ENCODE measurements at regions not wholly inside any gene's neighbourhood (a gene's known extent, or its start where the extent isn't known, plus 50 kb on each side); places are given as distances from the start of the nearest gene placed in this dataset.

- H3K27me3 Mint-ChIP-seq (ENCODE audit: low read depth): peaks cover 11% of the 10 kb centered on the region
- TF ChIP-seq, protein P1, sequence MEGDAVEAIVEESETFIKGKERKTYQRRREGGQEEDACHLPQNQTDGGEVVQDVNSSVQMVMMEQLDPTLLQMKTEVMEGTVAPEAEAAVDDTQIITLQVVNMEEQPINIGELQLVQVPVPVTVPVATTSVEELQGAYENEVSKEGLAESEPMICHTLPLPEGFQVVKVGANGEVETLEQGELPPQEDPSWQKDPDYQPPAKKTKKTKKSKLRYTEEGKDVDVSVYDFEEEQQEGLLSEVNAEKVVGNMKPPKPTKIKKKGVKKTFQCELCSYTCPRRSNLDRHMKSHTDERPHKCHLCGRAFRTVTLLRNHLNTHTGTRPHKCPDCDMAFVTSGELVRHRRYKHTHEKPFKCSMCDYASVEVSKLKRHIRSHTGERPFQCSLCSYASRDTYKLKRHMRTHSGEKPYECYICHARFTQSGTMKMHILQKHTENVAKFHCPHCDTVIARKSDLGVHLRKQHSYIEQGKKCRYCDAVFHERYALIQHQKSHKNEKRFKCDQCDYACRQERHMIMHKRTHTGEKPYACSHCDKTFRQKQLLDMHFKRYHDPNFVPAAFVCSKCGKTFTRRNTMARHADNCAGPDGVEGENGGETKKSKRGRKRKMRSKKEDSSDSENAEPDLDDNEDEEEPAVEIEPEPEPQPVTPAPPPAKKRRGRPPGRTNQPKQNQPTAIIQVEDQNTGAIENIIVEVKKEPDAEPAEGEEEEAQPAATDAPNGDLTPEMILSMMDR (IDR thresholded peaks at IDR 0.05): no peak
- no peaks in the 10 kb centered on the region for H3K36me3 Mint-ChIP-seq (ENCODE audit: low read depth)
- no peak overlapping the region for H3K27ac Mint-ChIP-seq (ENCODE audit: unreplicated experiment)
- peaks cover 14% of the 10 kb centered on the region for H3K9me3 Mint-ChIP-seq (ENCODE audit: low read depth)
- no peaks in the 10 kb centered on the region for H3K4me1 Mint-ChIP-seq (ENCODE audit: low read depth)
- no peak for DNase-seq (ENCODE audit: low spot score)
- no peak overlapping the region for H3K4me3 Mint-ChIP-seq (ENCODE audit: unreplicated experiment)
Observed at GRCh38 chr4:142952821-142953580, 106.9 kb upstream of the INPP4B start.

- peaks cover 13% of the 10 kb centered on the region for H3K27me3 Mint-ChIP-seq (ENCODE audit: low read depth)
- TF ChIP-seq, protein P1 (IDR thresholded peaks at IDR 0.05): no peak
- peaks cover 10% of the 10 kb centered on the region for H3K9me3 Mint-ChIP-seq (ENCODE audit: low read depth)
- H3K4me3 Mint-ChIP-seq (ENCODE audit: unreplicated experiment): no peak overlapping the region
- H3K27ac Mint-ChIP-seq (ENCODE audit: unreplicated experiment): no peak overlapping the region
- H3K4me1 Mint-ChIP-seq (ENCODE audit: low read depth): no peaks in the 10 kb centered on the region
- peak; percentile 90 for DNase-seq (ENCODE audit: low spot score)
- H3K36me3 Mint-ChIP-seq (ENCODE audit: low read depth): no peaks in the 10 kb centered on the region
Observed at GRCh38 chr4:142954415-142954814, 108.3 kb upstream of the INPP4B start.

DNA sequence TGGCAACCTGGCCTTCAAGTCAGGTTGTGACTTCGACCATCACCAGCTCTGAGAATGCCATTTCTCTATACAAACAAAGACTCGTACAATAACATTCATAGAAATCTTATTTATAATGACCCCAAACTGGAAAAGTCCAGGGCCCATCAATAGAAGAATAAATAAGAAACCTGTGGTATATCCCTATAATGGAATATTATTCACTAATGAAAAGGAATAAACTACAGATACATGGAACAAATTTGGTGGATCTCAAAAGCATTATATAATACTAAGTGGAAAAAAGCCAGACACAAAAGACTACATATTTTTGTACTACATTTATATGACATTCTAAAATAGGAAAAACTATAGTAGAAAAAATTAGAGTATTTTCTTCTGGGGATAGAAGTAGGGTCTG, 109.4 kb upstream of the INPP4B start:
- Mint-ChIP-seq H3K27ac (ENCODE audit: unreplicated experiment) (no peak overlapping the region), H3K9me3 (ENCODE audit: low read depth) (peaks cover 10% of the 10 kb centered on the region), H3K36me3 (ENCODE audit: low read depth) (no peaks in the 10 kb centered on the region), H3K4me1 (ENCODE audit: low read depth) (peaks cover 4% of the 10 kb centered on the region), H3K27me3 (ENCODE audit: low read depth) (peaks cover 10% of the 10 kb centered on the region), H3K4me3 (ENCODE audit: unreplicated experiment) (no peak overlapping the region)
- TF ChIP-seq, protein P1 (IDR thresholded peaks at IDR 0.05): no peak
- no peak for DNase-seq (ENCODE audit: low spot score)

DNA sequence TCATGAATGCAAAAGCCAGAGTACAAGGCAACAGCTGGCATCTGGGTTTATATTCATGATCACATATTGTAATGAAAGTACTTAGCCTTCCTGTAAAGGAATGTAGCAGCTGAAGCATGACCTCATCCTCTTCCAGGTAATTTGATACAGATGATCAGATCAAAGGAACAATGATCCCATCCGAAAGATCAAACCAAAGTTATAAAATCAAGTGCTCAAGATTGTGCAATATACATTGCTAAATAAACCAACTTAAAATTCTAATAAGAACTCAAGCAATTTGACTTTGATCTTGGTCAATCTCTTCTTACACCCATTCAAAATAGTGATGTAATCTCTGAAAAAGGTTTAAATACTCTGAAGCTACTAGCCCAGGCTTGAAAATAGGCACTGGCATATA, 113.1 kb upstream of the INPP4B start:
- peaks cover 11% of the 10 kb centered on the region for H3K4me1 Mint-ChIP-seq (ENCODE audit: low read depth)
- DNase-seq (ENCODE audit: low spot score): no peak
- TF ChIP-seq, protein P1 (IDR thresholded peaks at IDR 0.05): no peak
- H3K27ac Mint-ChIP-seq (ENCODE audit: unreplicated experiment): no peak overlapping the region
- peaks cover 14% of the 10 kb centered on the region for H3K27me3 Mint-ChIP-seq (ENCODE audit: low read depth)
- H3K4me3 Mint-ChIP-seq (ENCODE audit: unreplicated experiment): no peak overlapping the region
- peaks cover 10% of the 10 kb centered on the region for H3K9me3 Mint-ChIP-seq (ENCODE audit: low read depth)
- H3K36me3 Mint-ChIP-seq (ENCODE audit: low read depth): no peaks in the 10 kb centered on the region

- TF ChIP-seq, protein P1 (IDR thresholded peaks at IDR 0.05): no peak
- Mint-ChIP-seq H3K9me3 (ENCODE audit: low read depth) (peaks cover 8% of the 10 kb centered on the region), H3K27me3 (ENCODE audit: low read depth) (peaks cover 16% of the 10 kb centered on the region), H3K4me1 (ENCODE audit: low read depth) (peaks cover 11% of the 10 kb centered on the region), H3K27ac (ENCODE audit: unreplicated experiment) (no peak overlapping the region), H3K36me3 (ENCODE audit: low read depth) (no peaks in the 10 kb centered on the region), H3K4me3 (ENCODE audit: unreplicated experiment) (no peak overlapping the region)
- DNase-seq (ENCODE audit: low spot score): no peak
Observed at GRCh38 chr4:142960126-142960525, 114.0 kb upstream of the INPP4B start.
